ENCODE measurements at regions not wholly inside any gene's neighbourhood (a gene's known extent, or its start where the extent isn't known, plus 50 kb on each side); places are given as distances from the start of the nearest gene placed in this dataset.
"Not testable (repeated sequence)": the region's sequence is repeated elsewhere in the genome, so short reads cannot be mapped to it uniquely, and the experiment has no call there.

- Mint-ChIP-seq H3K27ac (peak overlapping the region in 1 of 3 experiments; percentile 26; a peak in 1 of 7 replicates), H3K36me3 (ENCODE audit: insufficient read depth in 1 of 3, low read depth in 3 of 3) (no peaks in the 10 kb centered on the region)
- no CpG with 5 or more reads among the region's 10 CpGs for WGBS (ENCODE audit: extremely low coverage, insufficient read length, low lambda C conversion rate)
Measured at GRCh38 chr11:70559516-70559915, 161.2 kb downstream of the CTTN start.

GRCh38 chr11:70560621-70561020 lies 162.3 kb downstream of the CTTN start:
- H3T11ph ChIP-seq (ENCODE audit: low read length), result not testable (repeated sequence)

More at GRCh38 chr11:70559516-70559915, 161.2 kb downstream of the CTTN start:
- Histone ChIP-seq H2AFZ (ENCODE audit: low read length) (no peak overlapping the region), H3K9ac (ENCODE audit: extremely low read depth, insufficient read length, low read length) (no peak overlapping the region), H3T11ph (ENCODE audit: low read length) (no peak overlapping the region), H2BK120ac (ENCODE audit: low read depth, low read length, poor library complexity, severe bottlenecking) (no peak overlapping the region), H3K4me2 (ENCODE audit: insufficient read depth, insufficient read length, low read length) (no peak overlapping the region), H2AK5ac (ENCODE audit: insufficient read length, low read length) (no peak overlapping the region), H3K23me2 (ENCODE audit: insufficient read length, low read depth, low read length, poor library complexity, severe bottlenecking) (no peaks in the 10 kb centered on the region), H3K14ac (ENCODE audit: insufficient read depth, low read length) (no peak overlapping the region), H2BK5ac (ENCODE audit: insufficient read length, low read length) (no peak overlapping the region), H2BK12ac (ENCODE audit: insufficient read length, low read depth, low read length) (no peak overlapping the region), H3K23ac (ENCODE audit: insufficient read length, low read depth, low read length) (no peak overlapping the region), H2BK20ac (ENCODE audit: low read depth, low read length, poor library complexity, severe bottlenecking) (no peak overlapping the region), H3K27ac (ENCODE audit: insufficient read length, low read depth, low read length) (no peak overlapping the region), H3K18ac (ENCODE audit: insufficient read length, low read depth, low read length) (no peak overlapping the region), H3K27me3 (ENCODE audit: insufficient read depth, low read length) (no peaks in the 10 kb centered on the region), H4K20me1 (ENCODE audit: control insufficient read depth, insufficient read depth, insufficient read length) (no peaks in the 10 kb centered on the region), H3K79me1 (ENCODE audit: insufficient read depth, low read depth, low read length, poor library complexity, severe bottlenecking) (no peaks in the 10 kb centered on the region), H3K4me1 (ENCODE audit: insufficient read depth, low read length) (no peaks in the 10 kb centered on the region), H4K91ac (ENCODE audit: insufficient read length, low read depth, low read length) (no peak overlapping the region), H4K8ac (replicated peaks; ENCODE audit: insufficient read length, low read depth, low read length) (no peak overlapping the region), H3K9me3 (ENCODE audit: control insufficient read depth, low read depth, low read length) (no peaks in the 10 kb centered on the region), H3K56ac (ENCODE audit: insufficient read length, low read depth, low read length) (no peak overlapping the region), H4K5ac (ENCODE audit: insufficient read length, low read depth, low read length) (no peak overlapping the region), H3K79me2 (ENCODE audit: insufficient read depth, low read length) (no peaks in the 10 kb centered on the region), H3K4ac (ENCODE audit: low read depth, low read length) (no peak overlapping the region), H2BK15ac (ENCODE audit: low read depth, low read length) (no peak overlapping the region)
- H3K4me1 Mint-ChIP-seq, result peaks cover 6 to 11% of the 10 kb centered on the region in 2 experiments
- H3K27me3 Mint-ChIP-seq (ENCODE audit: low read depth), result no peaks in the 10 kb centered on the region; the same call in 1 of the 2 replicates
- no peak overlapping the region for H3K4me3 Mint-ChIP-seq
- no peak for DNase-seq
- no peak for TF ChIP-seq CTCF (conservative IDR thresholded peaks at IDR 0.05)
- H3K9me3 Mint-ChIP-seq, result no peaks in the 10 kb centered on the region

More at GRCh38 chr11:70560621-70561020, 162.3 kb downstream of the CTTN start:
- H3K79me1 ChIP-seq (ENCODE audit: insufficient read depth, low read depth, low read length, poor library complexity, severe bottlenecking); DNase-seq; H3K27me3 ChIP-seq (ENCODE audit: insufficient read depth, low read length); H3K27me3 Mint-ChIP-seq (ENCODE audit: low read depth); H3K18ac ChIP-seq (ENCODE audit: insufficient read length, low read depth, low read length); H2BK20ac ChIP-seq (ENCODE audit: low read depth, low read length, poor library complexity, severe bottlenecking); H3K9ac ChIP-seq (ENCODE audit: extremely low read depth, insufficient read length, low read length); H4K5ac ChIP-seq (ENCODE audit: insufficient read length, low read depth, low read length); H3K79me2 ChIP-seq (ENCODE audit: insufficient read depth, low read length); H3K9me3 ChIP-seq (ENCODE audit: control insufficient read depth, low read depth, low read length); H2BK12ac ChIP-seq (ENCODE audit: insufficient read length, low read depth, low read length); H3K4ac ChIP-seq (ENCODE audit: low read depth, low read length); H2BK15ac ChIP-seq (ENCODE audit: low read depth, low read length); H2BK5ac ChIP-seq (ENCODE audit: insufficient read length, low read length); H4K20me1 ChIP-seq (ENCODE audit: control insufficient read depth, insufficient read depth, insufficient read length); H3K9me3 Mint-ChIP-seq; H3K23me2 ChIP-seq (ENCODE audit: insufficient read length, low read depth, low read length, poor library complexity, severe bottlenecking); H3K23ac ChIP-seq (ENCODE audit: insufficient read length, low read depth, low read length); H3K36me3 Mint-ChIP-seq (ENCODE audit: insufficient read depth in 1 of 3, low read depth in 3 of 3); H3K14ac ChIP-seq (ENCODE audit: insufficient read depth, low read length); H3K4me3 Mint-ChIP-seq; H2AK5ac ChIP-seq (ENCODE audit: insufficient read length, low read length); H2AFZ ChIP-seq (ENCODE audit: low read length); H4K8ac ChIP-seq (replicated peaks; ENCODE audit: insufficient read length, low read depth, low read length); H3K4me1 ChIP-seq (ENCODE audit: insufficient read depth, low read length); H3K56ac ChIP-seq (ENCODE audit: insufficient read length, low read depth, low read length); H3K27ac ChIP-seq (ENCODE audit: insufficient read length, low read depth, low read length); H2BK120ac ChIP-seq (ENCODE audit: low read depth, low read length, poor library complexity, severe bottlenecking); H4K91ac ChIP-seq (ENCODE audit: insufficient read length, low read depth, low read length); H3K4me1 Mint-ChIP-seq; H3K4me2 ChIP-seq (ENCODE audit: insufficient read depth, insufficient read length, low read length): not testable (repeated sequence)
- no CpG with 5 or more reads among the region's 13 CpGs for WGBS (ENCODE audit: extremely low coverage, insufficient read length, low lambda C conversion rate)
- H3K27ac Mint-ChIP-seq, result peak overlapping the region in 1 of 3 experiments; percentile 93; a peak in 1 of 7 replicates
